Vagina (tissue), 2 donors: ENCODE measurements at regions not wholly inside any gene's neighbourhood (a gene's known extent, or its start where the extent isn't known, plus 50 kb on each side); places are given as distances from the start of the nearest gene placed in this dataset.

Experiments used
- DNase-seq, 2 donors: peaks; one replicate each; pipeline ENCODE4 v3.0.0-alpha.2; 2017; ENCODE audit errors: extremely low spot score in 2 of 2
- H3K27ac ChIP-seq: fragments of 200-600 bp; sonication (generic); one replicate; pipeline ENCODE4 v1.5.1; 2019
- H3K27me3 ChIP-seq: fragments of 200-600 bp; sonication (generic); one replicate; pipeline ENCODE4 v1.5.1; 2019
- H3K36me3 ChIP-seq, 2 donors: fragments of 200-600 bp; sonication (generic); one replicate each; pipeline ENCODE4 v1.5.1; 2017 to 2019
- H3K4me1 ChIP-seq: fragments of 200-600 bp; sonication (generic); one replicate; pipeline ENCODE4 v1.5.1; 2019
- H3K4me3 ChIP-seq, 2 donors: fragments of 200-600 bp; sonication (generic); 1 replicate in 1 of 2; 2 replicates in 1 of 2; pipeline ENCODE4 v1.5.1; 2016 to 2019
- H3K9me3 ChIP-seq: fragments of 200-600 bp; sonication (generic); one replicate; pipeline ENCODE4 v1.5.1; 2019
- CTCF ChIP-seq, 3 experiments: fragments of 450-650 bp in 2 of 3; fragments of 200-600 bp in 1 of 3; sonication (generic) in 1 of 3; IDR thresholded peaks; one replicate each; pipeline ENCODE4 v1.5.1; 2017 to 2019; ENCODE audit warnings: antibody characterized with exemption in 3 of 3, mild to moderate bottlenecking in 2 of 3, moderate library complexity in 2 of 3
- POLR2A ChIP-seq, 2 donors: fragments of 450-650 bp; IDR thresholded peaks; one replicate each; pipeline ENCODE4 v1.6.1; 2017; ENCODE audit warnings: antibody characterized with exemption in 2 of 2, mild to moderate bottlenecking in 2 of 2, moderate library complexity in 2 of 2
- POLR2AphosphoS5 ChIP-seq, 2 donors: sonication (generic); formaldehyde crosslinking; IDR thresholded peaks; one replicate each; pipeline ENCODE4 v1.9.0; 2017; ENCODE audit warnings: antibody characterized with exemption in 2 of 2, mild to moderate bottlenecking in 2 of 2, low read depth in 1 of 2; ENCODE audit not compliant: insufficient read depth in 1 of 2
- intact Hi-C: fragments of 100-400 bp; cut with DNase I; formaldehyde crosslinking; loops from one replicate; pipeline ENCODE4 v1.15.1; 2023

GRCh38 chr5:54362434-54362833, 52.1 kb upstream of the ARL15 start:
- no peak for TF ChIP-seq POLR2A (IDR thresholded peaks at IDR 0.05)
- no peak for TF ChIP-seq POLR2AphosphoS5 (IDR thresholded peaks at IDR 0.05; ENCODE audit: insufficient read depth in 1 of 2, low read depth in 1 of 2)
- no peak for TF ChIP-seq CTCF (IDR thresholded peaks at IDR 0.05)
- DNase-seq, result no peak
- intact Hi-C loops, result no loop called here
- Histone ChIP-seq H3K4me1 (peaks cover 12% of the 10 kb centered on the region), H3K36me3 (no peaks in the 10 kb centered on the region), H3K9me3 (no peaks in the 10 kb centered on the region), H3K27ac (no peak overlapping the region), H3K4me3 (no peak overlapping the region), H3K27me3 (no peaks in the 10 kb centered on the region)

- Histone ChIP-seq H3K27me3 (no peaks in the 10 kb centered on the region), H3K9me3 (no peaks in the 10 kb centered on the region)
- TF ChIP-seq CTCF (IDR thresholded peaks at IDR 0.05) (no peak), POLR2A (IDR thresholded peaks at IDR 0.05) (no peak), POLR2AphosphoS5 (IDR thresholded peaks at IDR 0.05; ENCODE audit: insufficient read depth in 1 of 2, low read depth in 1 of 2) (no peak)
Observed at GRCh38 chr5:54361691-54362411, 51.5 kb upstream of the ARL15 start.

GRCh38 chr5:54360925-54361662, 50.7 kb upstream of the ARL15 start:
- no peaks in the 10 kb centered on the region for H3K9me3 ChIP-seq
- intact Hi-C loops, result no loop called here

More at GRCh38 chr5:54361691-54362411, 51.5 kb upstream of the ARL15 start:
- Histone ChIP-seq H3K36me3 (no peaks in the 10 kb centered on the region), H3K27ac (no peak overlapping the region), H3K4me1 (peaks cover 12% of the 10 kb centered on the region), H3K4me3 (no peak overlapping the region)
- intact Hi-C loops, result no loop called here
- DNase-seq, result no peak

More at GRCh38 chr5:54360925-54361662, 50.7 kb upstream of the ARL15 start:
- peaks cover 12% of the 10 kb centered on the region for H3K4me1 ChIP-seq
- no peak for TF ChIP-seq POLR2AphosphoS5 (IDR thresholded peaks at IDR 0.05; ENCODE audit: insufficient read depth in 1 of 2, low read depth in 1 of 2)
- no peak for TF ChIP-seq POLR2A (IDR thresholded peaks at IDR 0.05)
- no peak for TF ChIP-seq CTCF (IDR thresholded peaks at IDR 0.05)
- DNase-seq, result no peak
- H3K27me3 ChIP-seq, result no peaks in the 10 kb centered on the region
- no peaks in the 10 kb centered on the region for H3K36me3 ChIP-seq
- peak overlapping the region; percentile 25 for H3K27ac ChIP-seq
- H3K4me3 ChIP-seq, result no peak overlapping the region
